NCI-H146 (cell line): ENCODE measurements at regions not wholly inside any gene's neighbourhood (a gene's known extent, or its start where the extent isn't known, plus 50 kb on each side); places are given as distances from the start of the nearest gene placed in this dataset.
"Not testable (repeated sequence)": the region's sequence is repeated elsewhere in the genome, so short reads cannot be mapped to it uniquely, and the experiment has no call there.

Experiments
- DNase-seq: peaks from one replicate; lab custom pipeline; 2025; lab: John Stamatoyannopoulos, UW

DNA sequence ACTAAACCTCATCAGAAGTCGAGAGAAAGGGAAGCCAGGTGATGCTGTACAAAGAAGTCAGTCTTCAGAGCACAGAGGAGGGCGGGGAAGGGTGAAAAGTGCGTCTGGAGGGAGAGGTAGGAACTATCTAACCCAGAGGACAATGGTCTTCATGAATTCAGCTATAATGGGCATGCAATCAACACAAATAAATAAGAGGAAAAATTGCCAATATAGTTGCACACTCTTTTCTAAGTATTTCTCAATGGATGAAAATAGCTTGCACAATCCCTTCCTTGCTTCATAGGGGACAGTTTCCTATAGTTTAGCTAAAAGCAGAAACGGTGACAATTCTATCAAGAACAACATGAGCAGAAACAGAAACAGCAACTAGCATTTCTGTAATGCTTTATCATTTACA lies 931.2 kb downstream of the AACS start:
- DNase-seq, result no peak

DNA sequence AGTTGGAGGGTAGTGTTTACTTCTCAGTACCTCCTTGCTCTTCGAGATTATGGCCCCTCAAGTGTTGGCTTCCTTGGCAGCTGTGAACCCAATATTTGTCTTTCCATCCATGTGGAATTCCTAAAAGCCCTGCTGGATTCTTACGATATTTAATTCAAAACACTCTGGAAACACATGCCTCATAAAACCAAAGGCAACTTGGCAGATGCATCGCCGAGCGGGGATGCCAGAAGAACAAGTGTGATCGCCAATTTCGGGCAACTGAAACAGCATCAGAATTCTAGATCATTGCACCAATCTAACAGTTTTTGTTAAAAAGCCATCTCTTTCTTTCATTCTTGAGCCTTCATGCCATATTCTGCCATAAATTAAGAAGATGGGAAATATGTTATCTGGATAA lies 934.4 kb downstream of the AACS start:
- no peak for DNase-seq

DNA sequence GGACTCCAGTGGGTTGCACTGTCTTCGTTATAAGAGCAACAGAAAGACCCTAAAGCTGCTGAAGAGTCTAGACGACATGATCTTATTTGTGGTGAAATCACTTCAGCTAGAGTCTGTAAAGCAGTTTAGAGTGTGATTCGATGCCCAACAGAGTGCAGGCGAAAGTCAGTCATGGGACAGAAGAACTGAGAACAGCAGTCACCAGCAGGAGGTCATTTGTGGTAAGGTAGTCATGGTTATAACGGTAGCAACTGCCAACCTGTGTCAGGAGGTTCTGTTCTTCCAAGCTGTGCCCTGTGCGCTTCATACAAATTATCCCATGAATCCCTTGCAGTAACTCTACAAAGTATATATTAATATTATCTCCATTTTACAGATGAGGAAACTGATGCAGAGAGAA lies 954.1 kb downstream of the AACS start:
- DNase-seq, result no peak

DNA sequence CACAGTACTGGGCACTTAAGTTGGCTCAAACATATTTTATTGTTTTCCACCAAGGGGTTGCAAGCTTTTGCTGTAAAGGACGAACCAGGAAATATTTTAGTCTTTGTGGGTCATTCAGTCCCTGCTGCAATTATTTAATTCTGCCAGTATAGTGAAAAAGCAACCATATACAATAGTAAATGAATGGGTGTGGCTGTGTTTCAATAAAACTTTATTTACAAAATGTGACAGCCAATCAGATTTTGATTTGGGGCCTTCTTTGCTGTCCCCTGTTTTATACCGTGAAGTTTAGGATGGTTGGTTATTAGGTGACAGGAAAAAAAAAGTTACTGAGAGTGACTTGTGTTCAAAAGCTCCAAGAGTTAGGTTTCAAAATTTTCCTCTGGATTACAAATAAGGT lies 956.4 kb downstream of the AACS start:
- DNase-seq, result no peak

DNA sequence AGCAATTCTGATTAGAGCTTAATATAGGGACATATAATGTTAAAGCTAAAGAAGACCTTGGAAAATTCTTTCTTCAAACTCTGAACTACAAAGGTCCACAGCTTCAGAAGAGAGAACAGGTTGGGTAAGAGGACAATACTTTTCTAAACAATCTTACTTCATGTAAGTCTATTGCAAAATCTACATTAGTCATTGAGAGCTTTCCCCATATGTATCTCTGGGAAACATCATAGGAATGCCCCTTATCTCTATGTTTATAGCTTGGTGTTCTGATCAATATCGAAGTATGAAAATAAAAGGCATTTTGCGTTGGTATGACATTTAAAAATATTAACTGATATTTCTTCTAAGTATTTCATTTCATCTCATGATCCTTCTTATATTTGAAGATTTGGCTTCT lies 962.6 kb downstream of the AACS start:
- no peak for DNase-seq

DNA sequence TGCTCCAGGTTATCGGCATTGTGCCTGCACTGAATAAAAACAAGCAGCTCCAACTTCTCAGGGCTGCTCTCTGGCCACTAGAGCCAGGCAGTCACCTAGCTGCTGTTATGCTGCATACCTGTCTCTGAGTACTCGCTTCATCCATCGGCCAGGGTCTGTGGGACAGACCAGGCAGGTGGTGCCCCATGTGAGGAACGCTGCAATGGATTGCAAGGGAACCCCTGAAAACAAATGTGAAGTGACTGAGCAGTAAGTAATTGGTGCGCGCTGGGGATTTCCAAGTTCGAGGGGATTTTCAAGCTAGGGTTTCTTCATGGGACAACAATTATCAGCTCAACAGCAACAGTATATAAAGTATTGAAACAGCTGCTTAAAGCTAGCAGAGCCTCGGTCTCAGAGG lies 965.3 kb downstream of the AACS start:
- no peak for DNase-seq

DNA sequence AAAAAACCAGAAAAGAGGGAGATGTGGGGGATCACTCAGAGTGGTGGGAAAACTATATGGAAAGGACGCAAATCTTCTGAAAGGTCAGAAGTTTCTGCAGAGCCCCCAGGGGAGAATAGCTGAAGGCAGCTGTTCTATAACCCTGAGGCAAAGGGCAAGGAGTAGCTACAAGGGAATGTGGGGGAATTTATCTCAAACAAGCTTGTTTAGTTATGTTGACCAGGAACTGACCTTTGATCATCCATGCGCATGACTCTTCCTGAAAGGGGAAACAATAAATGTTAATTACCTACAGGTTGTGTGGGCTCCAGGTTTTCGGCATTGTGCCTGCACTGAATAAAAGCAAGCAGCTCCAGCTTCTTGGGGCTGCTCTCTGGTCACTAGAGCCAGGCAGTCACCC lies 968.5 kb downstream of the AACS start:
- DNase-seq, result no peak

DNA sequence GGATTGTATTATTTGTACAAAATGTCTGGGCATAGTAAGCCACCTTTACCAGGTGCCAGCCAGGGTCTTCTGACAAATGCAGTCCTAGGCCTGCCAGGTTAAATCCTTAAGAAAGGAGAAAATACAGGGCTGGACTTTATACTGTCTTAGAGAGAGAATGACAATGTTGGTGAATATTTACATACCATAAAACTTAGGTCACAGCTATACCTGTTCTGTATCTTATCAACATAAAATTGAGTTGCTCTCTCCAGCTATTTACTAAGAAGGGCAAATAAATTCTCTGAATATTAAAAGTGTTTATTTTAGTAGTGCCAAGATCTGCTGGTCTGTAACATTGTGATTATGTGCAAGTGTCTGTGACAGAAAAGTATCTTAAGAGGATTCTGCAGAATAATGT lies 971.1 kb downstream of the AACS start:
- DNase-seq, result no peak

DNA sequence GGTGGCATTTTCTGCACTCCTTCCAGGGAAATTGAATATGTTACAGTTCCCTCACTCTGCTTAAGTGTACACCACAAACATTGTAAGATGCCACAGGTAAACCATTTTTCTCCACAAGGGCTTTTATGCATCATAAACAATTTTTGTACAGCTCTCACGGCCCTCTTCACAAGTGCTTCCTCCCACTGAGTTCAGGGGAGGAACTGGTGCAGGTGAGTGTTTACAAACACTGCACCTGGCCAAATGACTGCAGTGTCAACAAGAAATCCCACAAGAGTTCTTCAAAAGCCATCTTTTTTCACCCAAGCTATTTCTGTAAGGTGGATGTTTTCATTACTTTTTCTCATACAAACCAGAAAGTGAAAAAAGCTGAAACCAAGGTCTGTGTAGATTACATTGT lies 973.2 kb downstream of the AACS start:
- DNase-seq, result no peak

DNA sequence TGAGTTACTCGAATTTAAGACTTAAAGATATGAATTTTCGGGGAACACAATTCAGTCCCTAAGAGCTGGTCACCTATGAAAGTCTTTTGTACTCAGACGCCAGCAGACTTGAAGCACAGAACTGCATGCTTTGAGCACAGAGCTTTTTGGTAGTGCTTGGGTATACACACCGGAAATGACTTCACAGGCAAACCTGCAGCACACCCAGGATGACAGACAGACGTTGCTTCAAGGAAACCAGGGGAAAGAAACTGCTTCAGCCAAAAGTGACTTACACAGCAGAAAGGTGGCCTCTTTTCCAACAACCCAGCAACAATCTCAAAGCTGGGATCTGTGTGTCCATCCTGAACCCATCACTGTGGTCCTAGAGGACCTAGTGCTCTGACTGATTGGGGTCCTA lies 975.1 kb downstream of the AACS start:
- DNase-seq, result no peak

DNA sequence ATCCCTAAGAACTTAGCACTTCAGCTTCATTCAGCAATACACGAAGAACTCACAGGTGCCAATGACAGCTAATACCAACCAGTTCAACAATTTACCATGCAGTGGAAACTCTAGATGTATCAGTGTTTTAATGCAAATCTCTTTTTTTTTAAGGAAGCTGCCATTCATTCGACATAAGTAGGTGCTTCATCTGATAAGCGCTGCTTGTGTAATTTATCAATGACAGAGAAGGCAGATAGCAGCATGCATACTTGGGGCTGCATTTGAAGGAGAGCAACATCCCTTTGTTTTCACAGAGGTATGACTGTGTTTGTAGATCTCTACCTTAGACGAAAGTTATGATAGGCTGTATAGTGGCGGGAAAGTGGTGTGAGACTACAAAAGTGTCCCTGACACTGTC lies 977.1 kb downstream of the AACS start:
- no peak for DNase-seq

DNA sequence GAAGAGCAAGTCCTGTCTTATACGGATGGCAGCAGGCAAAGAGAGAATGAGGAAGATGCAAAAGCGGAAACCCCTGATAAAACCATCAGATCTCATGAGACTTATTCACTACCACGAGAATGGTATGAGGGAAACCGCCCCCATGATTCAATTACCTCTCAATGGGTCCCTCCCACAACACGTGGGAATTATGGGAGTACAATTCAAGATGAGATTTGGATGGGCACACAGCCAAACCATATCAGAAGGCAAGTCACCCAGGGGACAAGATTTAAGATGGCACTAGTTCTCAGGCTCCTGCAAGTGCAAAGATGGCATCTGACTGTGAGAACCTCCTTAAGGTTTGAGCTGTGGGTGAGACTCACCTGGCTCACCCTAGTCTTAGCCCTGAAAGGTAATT lies 984.3 kb downstream of the AACS start:
- DNase-seq, result not testable (repeated sequence)

DNA sequence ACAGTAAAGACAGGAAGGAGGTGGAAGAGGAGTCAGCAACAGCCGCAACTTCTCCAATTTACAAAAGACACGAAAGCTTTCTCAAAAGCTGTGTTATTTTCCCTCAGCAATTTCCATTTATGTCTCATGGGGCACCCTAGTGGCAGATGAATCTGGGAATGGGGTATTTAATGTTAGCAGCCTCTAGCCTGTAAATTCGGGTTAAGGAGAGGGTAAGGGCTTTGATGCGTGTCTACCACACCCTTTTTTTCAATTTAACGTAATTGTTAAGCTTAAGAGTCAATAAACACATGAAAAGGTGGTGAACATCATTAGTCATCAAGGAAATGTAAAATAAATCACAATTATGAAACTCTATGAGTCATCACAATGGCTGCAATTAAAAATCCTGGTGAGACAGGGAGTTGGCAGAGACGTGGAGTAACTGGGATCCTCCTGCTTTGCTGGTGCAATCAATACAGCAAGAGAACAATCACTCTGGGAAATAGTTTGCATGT lies 986.4 kb downstream of the AACS start:
- DNase-seq, result no peak

DNA sequence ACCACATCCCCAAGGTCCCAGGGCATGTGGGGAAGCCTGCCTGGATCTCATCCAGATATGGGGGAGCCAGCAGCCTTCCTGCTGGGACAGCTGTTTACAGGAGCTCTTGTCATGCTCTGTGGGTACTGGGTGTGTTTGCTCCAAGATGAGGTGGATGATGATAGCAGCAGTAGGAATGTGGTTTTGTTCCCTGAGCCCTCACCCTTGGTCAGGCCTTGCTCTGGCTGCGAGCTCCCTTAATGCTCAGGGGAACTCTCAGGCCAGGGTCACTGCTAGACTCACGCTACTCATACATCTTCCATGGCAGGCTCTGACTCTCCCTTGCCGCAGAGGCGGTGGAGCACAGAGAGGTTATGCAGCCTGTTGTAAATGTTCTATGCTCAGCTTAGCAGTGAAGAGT lies 990.3 kb downstream of the AACS start:
- DNase-seq, result no peak

DNA sequence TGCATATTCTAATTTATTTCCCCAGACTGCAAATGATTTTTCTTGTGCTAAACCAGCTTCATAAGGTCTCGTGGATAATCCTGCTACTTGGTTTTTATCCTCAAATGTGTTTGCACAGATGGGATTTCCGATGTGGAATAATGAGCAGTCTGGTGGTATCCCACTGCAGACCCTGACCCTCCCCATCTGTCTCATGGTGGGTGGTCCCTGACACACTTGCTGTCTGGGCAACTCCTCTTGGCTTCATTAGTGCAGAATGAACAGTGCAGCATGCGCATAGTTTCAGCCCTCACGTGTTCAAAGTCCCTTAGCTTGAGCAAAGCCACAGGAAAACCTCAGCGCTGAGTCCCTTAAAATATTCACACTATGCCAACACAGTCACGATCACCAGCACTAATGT lies 996.5 kb downstream of the AACS start:
- DNase-seq, result no peak

DNA sequence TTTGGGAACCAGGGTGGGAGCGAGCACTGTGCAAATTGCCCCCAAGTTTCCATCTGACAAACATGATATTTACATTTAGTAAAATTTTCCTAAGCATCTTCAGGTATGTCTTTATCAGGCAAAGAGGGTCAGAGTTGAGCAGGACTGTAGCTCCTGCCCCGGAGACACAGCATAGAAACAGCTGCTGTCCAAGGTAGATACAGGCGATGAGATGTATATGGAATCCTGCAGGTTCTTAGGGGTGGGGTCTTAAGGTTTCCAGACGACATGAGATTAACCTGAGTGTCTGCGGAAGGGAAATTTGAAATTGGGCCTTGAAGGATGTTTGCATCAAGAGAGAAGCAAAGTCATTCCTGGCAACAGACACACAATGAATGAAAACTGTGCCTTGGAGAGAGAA lies 998.8 kb downstream of the AACS start:
- no peak for DNase-seq

DNA sequence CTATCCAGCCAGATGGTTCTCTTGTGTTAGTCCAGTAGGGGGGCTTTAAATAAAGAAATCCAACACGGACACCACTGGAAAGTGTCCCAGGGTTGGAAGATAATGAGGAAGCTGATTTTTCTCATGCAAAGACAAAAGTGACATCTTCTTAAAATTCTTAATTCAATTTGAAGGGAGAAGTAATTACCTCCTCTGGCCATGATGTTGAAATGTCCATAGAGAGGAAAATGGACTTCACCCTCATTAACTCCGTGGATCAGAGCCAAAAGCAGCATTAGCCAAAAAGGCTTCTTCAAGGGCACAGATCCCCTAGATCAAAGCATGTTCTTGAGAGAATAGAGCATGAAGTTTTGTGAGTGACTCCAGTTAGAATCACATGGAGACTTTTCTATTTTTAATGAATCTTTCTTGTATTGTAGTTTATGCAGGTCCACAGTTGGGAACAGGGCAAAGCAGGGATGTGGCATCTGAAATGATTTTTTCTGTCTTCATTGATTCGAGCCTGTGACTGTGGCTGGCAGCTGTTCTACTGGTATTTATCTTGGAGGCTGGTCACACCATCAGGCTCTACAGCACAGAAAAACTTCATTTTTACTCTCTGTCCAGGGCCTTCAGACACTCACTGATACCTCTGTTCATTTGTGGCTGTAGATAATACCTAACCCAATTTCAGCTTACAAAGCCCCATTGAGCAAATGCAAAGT lies 1002.5 kb downstream of the AACS start:
- DNase-seq, result no peak

DNA sequence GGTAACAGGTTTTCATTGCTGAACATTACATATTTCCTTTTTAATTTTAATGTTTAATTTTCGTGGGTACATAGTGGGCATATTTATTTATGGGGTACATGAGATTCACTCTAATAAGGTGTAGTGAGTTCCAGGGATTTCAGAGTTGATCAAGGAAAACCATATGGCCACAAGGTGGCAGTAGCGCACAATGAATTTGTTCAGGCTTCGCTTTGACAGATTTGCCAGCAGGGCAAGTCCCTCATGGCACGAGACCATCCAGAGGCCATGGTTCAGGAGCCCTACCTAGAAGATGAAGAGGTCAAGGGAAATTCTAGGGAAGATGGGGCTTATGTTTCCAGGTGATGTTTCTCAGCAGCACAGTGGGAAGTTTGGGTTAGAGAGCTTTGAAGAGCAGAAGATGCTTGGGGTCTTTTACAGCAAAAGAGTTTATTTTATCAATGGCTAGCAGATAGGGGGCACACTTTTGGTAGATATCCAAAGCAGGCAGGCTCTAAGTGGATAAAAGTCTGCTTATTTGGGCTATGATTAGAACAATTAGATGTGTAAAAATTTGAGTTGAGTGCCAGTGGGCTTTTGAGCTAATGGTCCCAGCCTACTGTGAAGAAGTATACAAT lies 1004.4 kb downstream of the AACS start:
- DNase-seq, result peak; percentile 32

DNA sequence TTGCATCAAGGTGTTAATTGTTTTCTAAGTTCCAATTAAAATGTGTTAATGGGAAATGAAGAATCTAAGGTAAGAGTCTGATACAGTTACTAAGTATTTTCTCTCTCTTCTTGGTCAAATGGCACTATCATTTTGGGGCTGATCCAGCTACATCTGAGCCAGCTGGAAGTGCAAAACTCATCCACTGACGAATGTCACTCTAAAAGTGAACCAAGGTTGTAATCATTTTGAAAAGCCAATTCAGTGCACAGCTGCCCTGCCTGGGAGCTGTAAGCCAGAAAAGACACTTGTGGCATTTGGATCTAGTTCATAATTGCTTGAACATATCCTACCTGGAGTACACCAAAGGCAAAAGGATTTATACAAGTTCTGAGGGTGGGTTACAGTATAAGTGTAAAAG lies 1011.3 kb downstream of the AACS start:
- no peak for DNase-seq

DNA sequence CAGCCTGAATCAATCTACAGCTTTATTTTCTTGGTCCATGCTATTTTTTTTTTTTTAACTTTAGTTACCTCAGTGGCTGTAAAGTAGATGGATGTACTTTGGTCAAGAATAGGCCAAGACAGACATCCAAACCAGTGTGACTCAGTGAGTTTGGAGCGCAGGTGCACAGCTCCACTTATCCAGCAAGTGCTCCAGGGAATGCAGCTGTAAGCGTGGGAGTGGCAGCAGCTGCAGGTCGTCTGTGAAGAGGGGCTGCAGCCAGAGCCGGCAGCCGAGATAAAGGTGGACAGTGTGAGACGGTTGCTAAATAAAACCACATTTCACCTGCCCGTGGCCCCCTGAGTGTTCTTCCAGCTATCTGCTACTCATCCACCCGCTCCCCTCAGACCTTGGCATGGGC lies 1018.7 kb downstream of the AACS start:
- DNase-seq, result no peak

DNA sequence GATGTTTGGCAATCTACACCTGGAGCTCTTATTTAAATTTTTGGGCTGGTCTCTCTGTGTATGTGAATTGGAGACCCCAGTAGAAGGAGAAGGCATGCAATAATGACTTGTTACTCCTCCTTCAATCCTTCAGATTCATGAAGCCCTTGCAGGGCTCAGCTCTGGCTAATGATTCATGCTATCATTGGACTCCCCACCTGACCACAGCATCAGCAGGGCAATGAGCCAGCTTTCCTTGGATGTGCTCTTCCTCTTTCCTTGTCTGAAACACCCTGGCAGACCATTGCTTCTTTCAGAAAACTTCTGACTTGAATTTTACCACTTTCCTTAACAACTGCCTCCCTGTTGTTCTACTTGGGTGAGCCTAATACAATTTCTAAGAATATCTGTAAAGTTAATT lies 1019.2 kb downstream of the AACS start:
- DNase-seq, result no peak

DNA sequence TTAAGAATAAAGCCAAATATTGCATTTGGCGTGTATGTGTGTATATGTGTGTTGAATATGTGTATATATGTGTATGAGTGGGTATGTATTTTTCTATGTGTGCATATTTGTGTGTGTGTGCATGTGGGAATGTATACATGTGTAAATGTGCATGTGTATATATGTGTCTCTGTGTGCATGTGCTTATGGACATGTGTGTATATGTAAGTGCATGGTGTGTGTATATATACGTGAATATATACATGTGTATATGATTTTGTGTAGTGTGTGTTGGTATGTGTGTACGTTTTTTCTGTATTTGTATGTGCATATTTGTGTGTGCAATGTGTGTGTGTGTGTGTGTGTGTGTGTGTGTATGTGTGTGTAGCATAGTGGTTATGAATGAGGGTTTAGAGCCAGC lies 1021.0 kb downstream of the AACS start:
- no peak for DNase-seq

DNA sequence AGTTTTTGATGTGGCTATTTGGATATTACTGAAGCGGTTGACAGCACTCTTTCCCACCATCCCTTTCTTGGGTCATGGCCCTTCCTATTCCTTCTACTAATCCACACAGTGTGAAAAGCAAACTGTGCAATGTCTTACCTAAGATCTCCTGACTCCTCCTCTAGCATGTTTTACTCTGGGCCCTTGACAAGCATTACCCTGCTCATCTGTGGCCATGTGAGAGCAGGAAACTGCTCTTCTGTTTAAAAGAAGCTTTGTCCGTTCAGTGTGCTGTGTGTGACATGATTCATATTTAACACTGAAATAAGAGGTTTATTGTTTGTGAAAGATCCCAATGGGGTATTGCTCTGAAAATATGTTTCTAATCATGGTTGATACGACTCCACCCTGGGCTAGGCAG lies 1022.5 kb downstream of the AACS start:
- DNase-seq, result no peak

DNA sequence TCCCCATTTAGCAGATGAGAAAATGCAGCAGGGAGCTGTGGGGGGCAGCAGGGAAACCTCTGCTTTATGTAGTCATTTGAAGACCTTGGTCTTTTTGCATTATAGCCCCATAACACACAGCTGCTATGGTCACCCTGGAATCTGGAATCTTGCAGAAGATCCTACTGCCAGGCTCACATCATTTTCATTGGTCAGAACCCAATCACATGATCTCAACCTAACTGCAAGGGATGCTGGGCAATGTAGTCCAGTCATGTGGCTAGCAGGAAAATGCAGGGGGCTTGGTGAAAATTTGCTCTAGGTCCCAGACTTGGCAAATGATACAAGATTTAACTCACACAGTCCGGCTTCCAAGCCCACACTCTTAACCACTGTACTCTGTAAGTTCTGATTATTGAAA lies 1028.7 kb downstream of the AACS start:
- DNase-seq, result no peak
